ENCODE measurements at regions not wholly inside any gene's neighbourhood (a gene's known extent, or its start where the extent isn't known, plus 50 kb on each side); places are given as distances from the start of the nearest gene placed in this dataset.

DNA sequence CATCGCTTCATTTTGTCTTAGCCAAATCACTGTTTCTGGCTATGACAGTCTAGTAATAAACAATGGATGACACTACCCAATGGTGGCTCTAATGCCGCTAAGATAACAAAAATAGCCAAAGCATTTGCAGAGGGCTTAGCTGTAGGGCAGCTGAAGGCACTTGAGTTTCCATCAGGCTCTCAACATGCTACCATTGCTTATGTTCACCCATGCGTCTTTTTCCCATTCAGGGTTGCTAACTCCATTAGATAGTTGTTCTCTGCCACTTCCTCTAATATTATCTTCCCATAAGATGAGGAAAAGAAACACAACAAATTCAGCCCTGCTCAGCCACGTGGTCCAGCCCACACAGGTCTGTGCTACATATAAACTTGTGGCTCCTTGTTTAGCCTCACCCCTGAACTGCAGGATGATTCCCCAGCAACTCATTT, 159.6 kb downstream of the TOMM20 start:
- peaks cover 20 to 34% of the 10 kb centered on the region in 2 experiments for H3K4me1 ChIP-seq (ENCODE audit: control insufficient read depth in 1 of 2, insufficient read depth in 2 of 2, low read depth in 1 of 2, low read length in 1 of 2)
- H3K79me2 ChIP-seq (ENCODE audit: insufficient read depth), result no peaks in the 10 kb centered on the region
- WGBS (ENCODE audit: low lambda C conversion rate), result 77% methylated on average over 4 of the region's 4 CpGs

DNA sequence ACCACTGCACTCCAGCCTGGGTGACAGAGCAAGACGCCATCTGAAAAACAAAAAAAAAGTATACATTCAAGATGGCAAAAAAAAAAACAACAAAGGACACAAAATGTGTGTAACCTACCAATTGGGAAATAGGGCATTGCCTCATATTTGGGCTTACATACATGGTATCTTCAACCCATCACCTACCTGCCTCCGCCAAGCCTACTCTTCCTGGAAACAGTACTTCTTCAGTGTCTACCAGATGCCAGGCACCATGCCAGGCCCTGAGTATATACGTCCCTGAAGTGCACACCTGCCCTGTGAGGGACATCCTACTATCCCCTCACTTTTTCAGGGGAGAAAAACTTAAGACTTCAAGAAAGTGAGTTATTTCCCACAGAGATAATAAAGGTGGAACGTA, 160.2 kb downstream of the TOMM20 start:
- no peaks in the 10 kb centered on the region for H3K9me2 ChIP-seq
- peak overlapping the region in 1 of 2 experiments; percentile 98; a peak in 2 of 4 replicates for H3K27ac ChIP-seq (ENCODE audit: low read depth in 2 of 2, low read length in 1 of 2)
- H3K4me1 ChIP-seq (ENCODE audit: control insufficient read depth in 1 of 2, insufficient read depth in 2 of 2, low read depth in 1 of 2, low read length in 1 of 2), result peaks cover 25 to 40% of the 10 kb centered on the region in 2 experiments
- H3K27me3 ChIP-seq (ENCODE audit: insufficient read depth), result no peaks in the 10 kb centered on the region
- H3K79me2 ChIP-seq (ENCODE audit: insufficient read depth), result no peaks in the 10 kb centered on the region
- 97% methylated on average over 4 of the region's 4 CpGs for WGBS (ENCODE audit: low lambda C conversion rate)
- H3K36me3 ChIP-seq (replicated peaks in 1 of 2; ENCODE audit: control insufficient read depth in 1 of 2, insufficient read depth in 2 of 2, low read length in 1 of 2), result no peaks in the 10 kb centered on the region
- ChIA-PET POLR2A (no interaction called here), CTCF (interaction anchor here (1.7 to 3.3 kb wide), 2 partner anchors 11 to 115 kb away, joined by 3 to 19 read pairs; no protein-coding TSS in a partner anchor)
- no peak overlapping the region for H3K9ac ChIP-seq
- no peak overlapping the region for H3K4me3 ChIP-seq (ENCODE audit: low read depth in 2 of 2, low read length in 1 of 2)
- peaks cover 21% of the 10 kb centered on the region for H3F3A ChIP-seq (replicated peaks; ENCODE audit: insufficient read depth)
- no peak overlapping the region for H3K4me2 ChIP-seq
- no peaks in the 10 kb centered on the region for H4K20me1 ChIP-seq (ENCODE audit: insufficient read depth)
- DNase-seq, result no peak
- H3K9me3 ChIP-seq, result no peaks in the 10 kb centered on the region
- no peak overlapping the region for H2AFZ ChIP-seq (ENCODE audit: low read depth)
- no peak for TF ChIP-seq JUND (IDR thresholded peaks at IDR 0.05)
- TF ChIP-seq SMC3 (IDR thresholded peaks at IDR 0.05; ENCODE audit: low read depth, low read length), result no peak
- TF ChIP-seq RAD21 (IDR thresholded peaks at IDR 0.05; ENCODE audit: low read length), result no peak
- TF ChIP-seq GATA2 (CRISPR knock-in tag; IDR thresholded peaks at IDR 0.05), result no peak
- no peak for TF ChIP-seq SIN3A (IDR thresholded peaks at IDR 0.05; ENCODE audit: borderline replicate concordance, low read depth, low read length)
- TF ChIP-seq, protein P1, sequence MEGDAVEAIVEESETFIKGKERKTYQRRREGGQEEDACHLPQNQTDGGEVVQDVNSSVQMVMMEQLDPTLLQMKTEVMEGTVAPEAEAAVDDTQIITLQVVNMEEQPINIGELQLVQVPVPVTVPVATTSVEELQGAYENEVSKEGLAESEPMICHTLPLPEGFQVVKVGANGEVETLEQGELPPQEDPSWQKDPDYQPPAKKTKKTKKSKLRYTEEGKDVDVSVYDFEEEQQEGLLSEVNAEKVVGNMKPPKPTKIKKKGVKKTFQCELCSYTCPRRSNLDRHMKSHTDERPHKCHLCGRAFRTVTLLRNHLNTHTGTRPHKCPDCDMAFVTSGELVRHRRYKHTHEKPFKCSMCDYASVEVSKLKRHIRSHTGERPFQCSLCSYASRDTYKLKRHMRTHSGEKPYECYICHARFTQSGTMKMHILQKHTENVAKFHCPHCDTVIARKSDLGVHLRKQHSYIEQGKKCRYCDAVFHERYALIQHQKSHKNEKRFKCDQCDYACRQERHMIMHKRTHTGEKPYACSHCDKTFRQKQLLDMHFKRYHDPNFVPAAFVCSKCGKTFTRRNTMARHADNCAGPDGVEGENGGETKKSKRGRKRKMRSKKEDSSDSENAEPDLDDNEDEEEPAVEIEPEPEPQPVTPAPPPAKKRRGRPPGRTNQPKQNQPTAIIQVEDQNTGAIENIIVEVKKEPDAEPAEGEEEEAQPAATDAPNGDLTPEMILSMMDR (IDR thresholded peaks at IDR 0.05), result no peak
- TF ChIP-seq, protein P2, sequence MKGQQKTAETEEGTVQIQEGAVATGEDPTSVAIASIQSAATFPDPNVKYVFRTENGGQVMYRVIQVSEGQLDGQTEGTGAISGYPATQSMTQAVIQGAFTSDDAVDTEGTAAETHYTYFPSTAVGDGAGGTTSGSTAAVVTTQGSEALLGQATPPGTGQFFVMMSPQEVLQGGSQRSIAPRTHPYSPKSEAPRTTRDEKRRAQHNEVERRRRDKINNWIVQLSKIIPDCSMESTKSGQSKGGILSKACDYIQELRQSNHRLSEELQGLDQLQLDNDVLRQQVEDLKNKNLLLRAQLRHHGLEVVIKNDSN (IDR thresholded peaks at IDR 0.05; ENCODE audit: borderline replicate concordance, low read depth), result no peak
- TF ChIP-seq, protein P3, sequence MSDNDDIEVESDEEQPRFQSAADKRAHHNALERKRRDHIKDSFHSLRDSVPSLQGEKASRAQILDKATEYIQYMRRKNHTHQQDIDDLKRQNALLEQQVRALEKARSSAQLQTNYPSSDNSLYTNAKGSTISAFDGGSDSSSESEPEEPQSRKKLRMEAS (IDR thresholded peaks at IDR 0.05; ENCODE audit: low read depth), result no peak
- no peak for TF ChIP-seq POLR2AphosphoS5 (IDR thresholded peaks at IDR 0.05; ENCODE audit: low read depth, low read length)
- TF ChIP-seq ELF1 (IDR thresholded peaks at IDR 0.05), result no peak
- no peak for TF ChIP-seq FOXJ3 (CRISPR knock-in tag; IDR thresholded peaks at IDR 0.05)
- TF ChIP-seq, protein P4, sequence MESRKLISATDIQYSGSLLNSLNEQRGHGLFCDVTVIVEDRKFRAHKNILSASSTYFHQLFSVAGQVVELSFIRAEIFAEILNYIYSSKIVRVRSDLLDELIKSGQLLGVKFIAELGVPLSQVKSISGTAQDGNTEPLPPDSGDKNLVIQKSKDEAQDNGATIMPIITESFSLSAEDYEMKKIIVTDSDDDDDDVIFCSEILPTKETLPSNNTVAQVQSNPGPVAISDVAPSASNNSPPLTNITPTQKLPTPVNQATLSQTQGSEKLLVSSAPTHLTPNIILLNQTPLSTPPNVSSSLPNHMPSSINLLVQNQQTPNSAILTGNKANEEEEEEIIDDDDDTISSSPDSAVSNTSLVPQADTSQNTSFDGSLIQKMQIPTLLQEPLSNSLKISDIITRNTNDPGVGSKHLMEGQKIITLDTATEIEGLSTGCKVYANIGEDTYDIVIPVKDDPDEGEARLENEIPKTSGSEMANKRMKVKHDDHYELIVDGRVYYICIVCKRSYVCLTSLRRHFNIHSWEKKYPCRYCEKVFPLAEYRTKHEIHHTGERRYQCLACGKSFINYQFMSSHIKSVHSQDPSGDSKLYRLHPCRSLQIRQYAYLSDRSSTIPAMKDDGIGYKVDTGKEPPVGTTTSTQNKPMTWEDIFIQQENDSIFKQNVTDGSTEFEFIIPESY (IDR thresholded peaks at IDR 0.05; ENCODE audit: borderline replicate concordance, low read depth), result no peak
- no peak for TF ChIP-seq RCOR1 (IDR thresholded peaks at IDR 0.05; ENCODE audit: low read length)
- TF ChIP-seq, protein P5, sequence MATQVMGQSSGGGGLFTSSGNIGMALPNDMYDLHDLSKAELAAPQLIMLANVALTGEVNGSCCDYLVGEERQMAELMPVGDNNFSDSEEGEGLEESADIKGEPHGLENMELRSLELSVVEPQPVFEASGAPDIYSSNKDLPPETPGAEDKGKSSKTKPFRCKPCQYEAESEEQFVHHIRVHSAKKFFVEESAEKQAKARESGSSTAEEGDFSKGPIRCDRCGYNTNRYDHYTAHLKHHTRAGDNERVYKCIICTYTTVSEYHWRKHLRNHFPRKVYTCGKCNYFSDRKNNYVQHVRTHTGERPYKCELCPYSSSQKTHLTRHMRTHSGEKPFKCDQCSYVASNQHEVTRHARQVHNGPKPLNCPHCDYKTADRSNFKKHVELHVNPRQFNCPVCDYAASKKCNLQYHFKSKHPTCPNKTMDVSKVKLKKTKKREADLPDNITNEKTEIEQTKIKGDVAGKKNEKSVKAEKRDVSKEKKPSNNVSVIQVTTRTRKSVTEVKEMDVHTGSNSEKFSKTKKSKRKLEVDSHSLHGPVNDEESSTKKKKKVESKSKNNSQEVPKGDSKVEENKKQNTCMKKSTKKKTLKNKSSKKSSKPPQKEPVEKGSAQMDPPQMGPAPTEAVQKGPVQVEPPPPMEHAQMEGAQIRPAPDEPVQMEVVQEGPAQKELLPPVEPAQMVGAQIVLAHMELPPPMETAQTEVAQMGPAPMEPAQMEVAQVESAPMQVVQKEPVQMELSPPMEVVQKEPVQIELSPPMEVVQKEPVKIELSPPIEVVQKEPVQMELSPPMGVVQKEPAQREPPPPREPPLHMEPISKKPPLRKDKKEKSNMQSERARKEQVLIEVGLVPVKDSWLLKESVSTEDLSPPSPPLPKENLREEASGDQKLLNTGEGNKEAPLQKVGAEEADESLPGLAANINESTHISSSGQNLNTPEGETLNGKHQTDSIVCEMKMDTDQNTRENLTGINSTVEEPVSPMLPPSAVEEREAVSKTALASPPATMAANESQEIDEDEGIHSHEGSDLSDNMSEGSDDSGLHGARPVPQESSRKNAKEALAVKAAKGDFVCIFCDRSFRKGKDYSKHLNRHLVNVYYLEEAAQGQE (IDR thresholded peaks at IDR 0.05; ENCODE audit: low read depth, low read length), result no peak
- no peak for TF ChIP-seq NFIC (IDR thresholded peaks at IDR 0.05; ENCODE audit: borderline replicate concordance)
- TF ChIP-seq YY1 (IDR thresholded peaks at IDR 0.05; ENCODE audit: low read depth), result no peak
- no peak for TF ChIP-seq EZH2phosphoT487 (IDR thresholded peaks at IDR 0.05; ENCODE audit: borderline replicate concordance, low read depth)

More for the DNA sequence above, 159.6 kb downstream of the TOMM20 start:
- peak overlapping the region; percentile 61; the same call in 1 of the 2 replicates for H3K4me2 ChIP-seq
- H3K27me3 ChIP-seq (ENCODE audit: insufficient read depth), result no peaks in the 10 kb centered on the region
- ChIA-PET CTCF (interaction anchor here (1.1 to 3.3 kb wide), 5 partner anchors 11 to 470 kb away, joined by 3 to 19 read pairs (median 3); no protein-coding TSS in a partner anchor), POLR2A (interaction anchor here (2.0 kb wide), 1 partner anchor 357 kb away, joined by 18 read pairs; no protein-coding TSS in a partner anchor)
- TF ChIP-seq, protein P3 (IDR thresholded peaks at IDR 0.05; ENCODE audit: low read depth), result 0 out of 2 replicates have a peak, but pooled peaks have one; percentile 15
- no peak for TF ChIP-seq GATA2 (CRISPR knock-in tag; IDR thresholded peaks at IDR 0.05)
- peak overlapping the region; percentile 75; the same call in 1 of the 2 replicates for H2AFZ ChIP-seq (ENCODE audit: low read depth)
- no peak for DNase-seq
- peaks cover 19% of the 10 kb centered on the region for H3F3A ChIP-seq (replicated peaks; ENCODE audit: insufficient read depth)
- H3K27ac ChIP-seq (ENCODE audit: low read depth in 2 of 2, low read length in 1 of 2), result peak overlapping the region; percentile 89 to 98
- H3K4me3 ChIP-seq (ENCODE audit: low read depth in 2 of 2, low read length in 1 of 2), result no peak overlapping the region
- H3K9me3 ChIP-seq, result no peaks in the 10 kb centered on the region
- no peak overlapping the region for H3K9ac ChIP-seq
- no peaks in the 10 kb centered on the region for H3K36me3 ChIP-seq (replicated peaks in 1 of 2; ENCODE audit: control insufficient read depth in 1 of 2, insufficient read depth in 2 of 2, low read length in 1 of 2)
- H3K9me2 ChIP-seq, result no peaks in the 10 kb centered on the region
- no peaks in the 10 kb centered on the region for H4K20me1 ChIP-seq (ENCODE audit: insufficient read depth)

Data from SK-N-SH (cell line).